Stimulated activated naive B cell treated with anti-CD40 and anti-IgM and Interleukin-4, amounts not matched to agents 10 μg/mL and 1 μg/mL and 100 μg/mL, for 72 hours (primary cell): ENCODE measurements at regions not wholly inside any gene's neighbourhood (a gene's known extent, or its start where the extent isn't known, plus 50 kb on each side); places are given as distances from the start of the nearest gene placed in this dataset.

ENCODE experiments used
- ATAC-seq, 2 donors: fragments of 150-1000 bp; cut with Tn5 transposase; replicated peaks; 2 replicates each; pipeline ENCODE4 v1.10.0; 2021; ENCODE audit warnings: moderate library complexity in 1 of 2
- DNase-seq: peaks from one replicate; pipeline ENCODE4 v3.0.0; 2021
- H3K27ac Mint-ChIP-seq: one replicate; pipeline ENCODE4 v1.8.0; 2022; ENCODE audit warnings: mild to moderate bottlenecking, mixed read lengths
- H3K27me3 Mint-ChIP-seq, 2 donors: one replicate each; pipeline ENCODE4 v1.8.0; 2022; ENCODE audit warnings: mixed read lengths in 2 of 2
- H3K36me3 Mint-ChIP-seq, 2 donors: one replicate each; pipeline ENCODE4 v1.8.0; 2022; ENCODE audit warnings: mixed read lengths in 2 of 2, mild to moderate bottlenecking in 1 of 2
- H3K4me1 Mint-ChIP-seq, 2 donors: one replicate each; pipeline ENCODE4 v1.8.0; 2022; ENCODE audit warnings: mixed read lengths in 2 of 2, mild to moderate bottlenecking in 1 of 2
- H3K4me3 Mint-ChIP-seq, 2 donors: one replicate each; pipeline ENCODE4 v1.8.0; 2022; ENCODE audit warnings: mild to moderate bottlenecking in 2 of 2, mixed read lengths in 2 of 2, moderate library complexity in 1 of 2
- H3K9me3 Mint-ChIP-seq, 2 donors: one replicate each; pipeline ENCODE4 v1.8.0; 2022; ENCODE audit warnings: mixed read lengths in 2 of 2, mild to moderate bottlenecking in 1 of 2

GRCh38 chr7:15845461-15845860, 159.0 kb upstream of the MEOX2 start:
- H3K27me3 Mint-ChIP-seq = no peaks in the 10 kb centered on the region
- H3K4me1 Mint-ChIP-seq = no peaks in the 10 kb centered on the region
- ATAC-seq = no peak
- no peak for DNase-seq
- no peaks in the 10 kb centered on the region for H3K9me3 Mint-ChIP-seq
- H3K4me3 Mint-ChIP-seq = no peak overlapping the region
- H3K36me3 Mint-ChIP-seq = no peaks in the 10 kb centered on the region
- H3K27ac Mint-ChIP-seq = no peak overlapping the region

GRCh38 chr7:15839416-15840100, 153.1 kb upstream of the MEOX2 start:
- H3K4me3 Mint-ChIP-seq = peak overlapping the region in 1 of 2 donors; percentile 16
- DNase-seq (no peak), ATAC-seq (no peak)
- H3K27me3 Mint-ChIP-seq = no peaks in the 10 kb centered on the region
- H3K36me3 Mint-ChIP-seq = no peaks in the 10 kb centered on the region
- H3K4me1 Mint-ChIP-seq = peaks cover 0 to 4% of the 10 kb centered on the region in 2 donors
- H3K9me3 Mint-ChIP-seq = no peaks in the 10 kb centered on the region
- no peak overlapping the region for H3K27ac Mint-ChIP-seq

GRCh38 chr7:15838265-15838664, 151.8 kb upstream of the MEOX2 start:
- no peaks in the 10 kb centered on the region for H3K9me3 Mint-ChIP-seq
- no peak overlapping the region for H3K4me3 Mint-ChIP-seq

GRCh38 chr7:15837306-15837950, 150.9 kb upstream of the MEOX2 start:
- ATAC-seq (no peak), DNase-seq (no peak)
- Mint-ChIP-seq H3K9me3 (no peaks in the 10 kb centered on the region), H3K27me3 (no peaks in the 10 kb centered on the region), H3K36me3 (no peaks in the 10 kb centered on the region), H3K4me1 (peaks cover 0 to 4% of the 10 kb centered on the region in 2 donors), H3K4me3 (no peak overlapping the region), H3K27ac (no peak overlapping the region)

More at GRCh38 chr7:15838265-15838664, 151.8 kb upstream of the MEOX2 start:
- DNase-seq (no peak), ATAC-seq (no peak)
- Mint-ChIP-seq H3K4me1 (peaks cover 0 to 4% of the 10 kb centered on the region in 2 donors), H3K36me3 (no peaks in the 10 kb centered on the region), H3K27me3 (no peaks in the 10 kb centered on the region), H3K27ac (no peak overlapping the region)

- no peaks in the 10 kb centered on the region for H3K36me3 Mint-ChIP-seq
- H3K27ac Mint-ChIP-seq = no peak overlapping the region
- ATAC-seq (no peak), DNase-seq (no peak)
- H3K4me1 Mint-ChIP-seq = peaks cover 0 to 4% of the 10 kb centered on the region in 2 donors
- no peaks in the 10 kb centered on the region for H3K9me3 Mint-ChIP-seq
- H3K27me3 Mint-ChIP-seq = no peaks in the 10 kb centered on the region
- H3K4me3 Mint-ChIP-seq = no peak overlapping the region
Measured at GRCh38 chr7:15836651-15837050, 150.2 kb upstream of the MEOX2 start.

- DNase-seq = no peak
- H3K27ac Mint-ChIP-seq = no peak overlapping the region
- no peaks in the 10 kb centered on the region for H3K9me3 Mint-ChIP-seq
- no peak for ATAC-seq
- H3K4me1 Mint-ChIP-seq = peaks cover 0 to 4% of the 10 kb centered on the region in 2 donors
- no peak overlapping the region for H3K4me3 Mint-ChIP-seq
- no peaks in the 10 kb centered on the region for H3K27me3 Mint-ChIP-seq
- no peaks in the 10 kb centered on the region for H3K36me3 Mint-ChIP-seq
Measured at GRCh38 chr7:15836041-15836440, 149.6 kb upstream of the MEOX2 start.

GRCh38 chr7:15834446-15834845, 148.0 kb upstream of the MEOX2 start:
- no peak for DNase-seq
- peaks cover 0 to 3% of the 10 kb centered on the region in 2 donors for H3K4me1 Mint-ChIP-seq
- H3K4me3 Mint-ChIP-seq = no peak overlapping the region
- H3K27ac Mint-ChIP-seq = no peak overlapping the region
- no peaks in the 10 kb centered on the region for H3K9me3 Mint-ChIP-seq
- H3K27me3 Mint-ChIP-seq = no peaks in the 10 kb centered on the region
- no peaks in the 10 kb centered on the region for H3K36me3 Mint-ChIP-seq
- no peak for ATAC-seq

GRCh38 chr7:15832996-15833395, 146.5 kb upstream of the MEOX2 start:
- H3K36me3 Mint-ChIP-seq = no peaks in the 10 kb centered on the region
- no peaks in the 10 kb centered on the region for H3K4me1 Mint-ChIP-seq
- no peak overlapping the region for H3K27ac Mint-ChIP-seq
- no peaks in the 10 kb centered on the region for H3K9me3 Mint-ChIP-seq
- H3K27me3 Mint-ChIP-seq = no peaks in the 10 kb centered on the region
- no peak overlapping the region for H3K4me3 Mint-ChIP-seq
- no peak for DNase-seq
- no peak for ATAC-seq

GRCh38 chr7:15831606-15832005, 145.1 kb upstream of the MEOX2 start:
- DNase-seq (no peak), ATAC-seq (no peak)
- no peaks in the 10 kb centered on the region for H3K4me1 Mint-ChIP-seq
- no peaks in the 10 kb centered on the region for H3K36me3 Mint-ChIP-seq
- no peaks in the 10 kb centered on the region for H3K27me3 Mint-ChIP-seq
- H3K9me3 Mint-ChIP-seq = no peaks in the 10 kb centered on the region
- no peak overlapping the region for H3K27ac Mint-ChIP-seq
- H3K4me3 Mint-ChIP-seq = no peak overlapping the region

- Mint-ChIP-seq H3K4me3 (no peak overlapping the region), H3K4me1 (no peaks in the 10 kb centered on the region), H3K27me3 (no peaks in the 10 kb centered on the region), H3K36me3 (no peaks in the 10 kb centered on the region), H3K9me3 (no peaks in the 10 kb centered on the region), H3K27ac (no peak overlapping the region)
- ATAC-seq = no peak
- DNase-seq = no peak
Measured at GRCh38 chr7:15829691-15830090, 143.2 kb upstream of the MEOX2 start.

GRCh38 chr7:15828881-15829280, 142.4 kb upstream of the MEOX2 start:
- Mint-ChIP-seq H3K36me3 (no peaks in the 10 kb centered on the region), H3K4me3 (no peak overlapping the region), H3K4me1 (no peaks in the 10 kb centered on the region), H3K9me3 (no peaks in the 10 kb centered on the region), H3K27ac (no peak overlapping the region), H3K27me3 (no peaks in the 10 kb centered on the region)
- DNase-seq = no peak
- no peak for ATAC-seq

GRCh38 chr7:15821484-15822427, 135.3 kb upstream of the MEOX2 start:
- Mint-ChIP-seq H3K27me3 (no peaks in the 10 kb centered on the region), H3K9me3 (no peaks in the 10 kb centered on the region), H3K4me1 (peaks cover 0 to 2% of the 10 kb centered on the region in 2 donors), H3K27ac (no peak overlapping the region), H3K4me3 (no peak overlapping the region), H3K36me3 (no peaks in the 10 kb centered on the region)
- no peak for ATAC-seq
- DNase-seq = no peak

- DNase-seq = no peak
- no peaks in the 10 kb centered on the region for H3K27me3 Mint-ChIP-seq
- ATAC-seq = no peak
- H3K27ac Mint-ChIP-seq = no peak overlapping the region
- no peaks in the 10 kb centered on the region for H3K9me3 Mint-ChIP-seq
- H3K36me3 Mint-ChIP-seq = no peaks in the 10 kb centered on the region
- H3K4me1 Mint-ChIP-seq = peaks cover 0 to 2% of the 10 kb centered on the region in 2 donors
- no peak overlapping the region for H3K4me3 Mint-ChIP-seq
Measured at GRCh38 chr7:15820319-15820718, 133.8 kb upstream of the MEOX2 start.

- Mint-ChIP-seq H3K9me3 (no peaks in the 10 kb centered on the region), H3K36me3 (no peaks in the 10 kb centered on the region), H3K27me3 (no peaks in the 10 kb centered on the region), H3K4me3 (no peak overlapping the region), H3K27ac (no peak overlapping the region), H3K4me1 (peaks cover 0 to 2% of the 10 kb centered on the region in 2 donors)
- no peak for DNase-seq
- no peak for ATAC-seq
Measured at GRCh38 chr7:15816835-15817426, 130.4 kb upstream of the MEOX2 start.
